PC-3 (cell line): ENCODE measurements at regions not wholly inside any gene's neighbourhood (a gene's known extent, or its start where the extent isn't known, plus 50 kb on each side); places are given as distances from the start of the nearest gene placed in this dataset.

Experiments
- ATAC-seq: fragments of 200-7000 bp; cut with Tn5 transposase; 2 replicates; pipeline ENCODE4 v1.9.1; 2020; ENCODE audit warnings: mild to moderate bottlenecking, moderate library complexity
- BruUV-seq: library from RNA; stranded (reverse); fragments of 400-500 nt; replicated peaks from 2 replicates; lab custom pipeline; 2021; lab: Mats Ljungman, UMichigan
- CTCF ChIA-PET: fragments of 300-600 bp; sonication (Branson Sonifier 250); formaldehyde crosslinking; loops from one replicate; lab custom pipeline; 2022; ENCODE audit warnings: antibody characterized with exemption; lab: Charles Lee
- POLR2A ChIA-PET: fragments of 300-600 bp; sonication (Branson Sonifier 250); formaldehyde crosslinking; loops from one replicate; lab custom pipeline; 2022; ENCODE audit warnings: antibody characterized with exemption; ENCODE audit not compliant: unreplicated experiment; lab: Charles Lee
- DNase-seq: peaks from one replicate; pipeline ENCODE4 v3.0.0-alpha.2; 2015
- H2AFZ ChIP-seq: fragments of 300-600 bp; sonication (generic); 2 replicates; pipeline ENCODE4 v1.6.0; 2016; ENCODE audit warnings: antibody characterized with exemption, low read length
- H3F3A ChIP-seq: fragments of 300-600 bp; sonication (generic); one replicate; pipeline ENCODE4 v1.6.0; 2017; ENCODE audit warnings: antibody characterized with exemption, low read length, control low read depth, mild to moderate bottlenecking; ENCODE audit not compliant: unreplicated experiment
- H3K27ac ChIP-seq: fragments of 300-600 bp; sonication (generic); 2 replicates; pipeline ENCODE4 v1.5.1; 2016; ENCODE audit warnings: mild to moderate bottlenecking, low read length
- H3K27me3 ChIP-seq: fragments of 300-600 bp; sonication (generic); 2 replicates; pipeline ENCODE4 v1.6.1; 2016; ENCODE audit warnings: low read length, mixed read lengths
- H3K36me3 ChIP-seq: fragments of 300-600 bp; sonication (generic); 2 replicates; pipeline ENCODE4 v1.6.1; 2016; ENCODE audit warnings: low read depth, mixed run types, low read length, mixed read lengths
- H3K4me1 ChIP-seq: fragments of 300-600 bp; sonication (generic); 2 replicates; pipeline ENCODE4 v1.5.1; 2016; ENCODE audit warnings: low read length; ENCODE audit not compliant: insufficient read depth
- H3K4me2 ChIP-seq: fragments of 300-600 bp; sonication (generic); 2 replicates; pipeline ENCODE4 v1.6.0; 2016; ENCODE audit warnings: low read length
- H3K4me3 ChIP-seq: fragments of 300-600 bp; sonication (generic); 2 replicates; pipeline ENCODE4 v1.5.1; 2016; ENCODE audit warnings: mild to moderate bottlenecking, low read length, mixed read lengths
- H3K79me2 ChIP-seq: fragments of 300-600 bp; sonication (generic); 2 replicates; pipeline ENCODE4 v1.6.1; 2017; ENCODE audit warnings: low read length, mixed read lengths
- H3K9ac ChIP-seq: fragments of 300-600 bp; sonication (generic); 2 replicates; pipeline ENCODE4 v1.6.0; 2016; ENCODE audit warnings: mild to moderate bottlenecking, low read length
- H3K9me2 ChIP-seq: fragments of 300-600 bp; sonication (generic); replicated peaks from 2 replicates; pipeline ENCODE4 v1.6.1; 2016; ENCODE audit warnings: mixed run types, low read length, mixed read lengths
- H3K9me3 ChIP-seq: fragments of 300-600 bp; sonication (generic); 2 replicates; pipeline ENCODE4 v1.6.1; 2016; ENCODE audit warnings: low read length, mixed read lengths
- H4K20me1 ChIP-seq: fragments of 300-600 bp; sonication (generic); 2 replicates; pipeline ENCODE4 v1.6.1; 2016; ENCODE audit warnings: low read length, mixed read lengths
- CTCF ChIP-seq: fragments of 300-600 bp; sonication (generic); conservative IDR thresholded peaks from 2 replicates; pipeline ENCODE4 v1.5.1; 2017; ENCODE audit warnings: antibody characterized with exemption, low read depth, mild to moderate bottlenecking, low read length
- EZH2 ChIP-seq: fragments of 300-600 bp; sonication (generic); IDR thresholded peaks from one replicate; pipeline ENCODE4 v1.6.1; 2017; ENCODE audit warnings: antibody characterized with exemption, mild to moderate bottlenecking, low read length; ENCODE audit not compliant: unreplicated experiment
- EZH2phosphoT487 ChIP-seq: fragments of 300-600 bp; sonication (generic); IDR thresholded peaks from 2 replicates; pipeline ENCODE4 v1.6.1; 2018; ENCODE audit warnings: mild to moderate bottlenecking, antibody characterized with exemption, low read length, borderline replicate concordance
- intact Hi-C: fragments of 100-400 bp; cut with micrococcal nuclease; formaldehyde crosslinking; loops from 2 replicates; pipeline ENCODE4 v1.9.0; 2023

- Histone ChIP-seq H3K9me2 (no peaks in the 10 kb centered on the region), H3K27me3 (peaks cover under 1% of the 10 kb centered on the region), H3F3A (no peaks in the 10 kb centered on the region), H2AFZ (no peak overlapping the region), H3K79me2 (no peaks in the 10 kb centered on the region), H3K4me1 (no peaks in the 10 kb centered on the region), H4K20me1 (no peaks in the 10 kb centered on the region), H3K36me3 (no peaks in the 10 kb centered on the region), H3K4me3 (no peak overlapping the region), H3K9me3 (no peaks in the 10 kb centered on the region), H3K9ac (no peak overlapping the region), H3K27ac (no peak overlapping the region), H3K4me2 (no peak overlapping the region)
- ATAC-seq (no peak), DNase-seq (no peak)
- ChIA-PET POLR2A (no interaction called here), CTCF (no interaction called here)
- no peak for TF ChIP-seq EZH2
- no peak for TF ChIP-seq CTCF
- TF ChIP-seq EZH2phosphoT487: no peak
- intact Hi-C loops: no loop called here
- no TSS peak for BruUV-seq
Measured at GRCh38 chr1:175814885-175815284, 71.5 kb upstream of the TNR start.

GRCh38 chr1:175812936-175813335, 69.5 kb upstream of the TNR start:
- no peak overlapping the region for H3K27ac ChIP-seq
- no peak for DNase-seq
- intact Hi-C loops: no loop called here
- CTCF ChIA-PET: no interaction called here
- peaks cover 13% of the 10 kb centered on the region for H3K27me3 ChIP-seq
- no TSS peak for BruUV-seq
- TF ChIP-seq CTCF: no peak
- H3K36me3 ChIP-seq: no peaks in the 10 kb centered on the region
- H3F3A ChIP-seq: no peaks in the 10 kb centered on the region
- H3K4me2 ChIP-seq: no peak overlapping the region
- H4K20me1 ChIP-seq: no peaks in the 10 kb centered on the region
- POLR2A ChIA-PET: no interaction called here
- H3K79me2 ChIP-seq: no peaks in the 10 kb centered on the region
- H3K4me1 ChIP-seq: no peaks in the 10 kb centered on the region
- no peak overlapping the region for H3K4me3 ChIP-seq
- no peak for ATAC-seq
- H3K9me2 ChIP-seq: no peaks in the 10 kb centered on the region
- no peak overlapping the region for H3K9ac ChIP-seq
- no peak overlapping the region for H2AFZ ChIP-seq
- H3K9me3 ChIP-seq: no peaks in the 10 kb centered on the region

GRCh38 chr1:175810305-175810704, 66.9 kb upstream of the TNR start:
- H3K36me3 ChIP-seq: no peaks in the 10 kb centered on the region
- H3K27me3 ChIP-seq: peaks cover 27% of the 10 kb centered on the region; the same call in 1 of the 2 replicates
- ChIA-PET CTCF (no interaction called here), POLR2A (no interaction called here)
- no peak overlapping the region for H3K27ac ChIP-seq
- H3K9me3 ChIP-seq: no peaks in the 10 kb centered on the region
- H4K20me1 ChIP-seq: no peaks in the 10 kb centered on the region
- H3K9me2 ChIP-seq: no peaks in the 10 kb centered on the region
- no peak overlapping the region for H3K9ac ChIP-seq
- no peak overlapping the region for H3K4me3 ChIP-seq
- H2AFZ ChIP-seq: no peak overlapping the region
- no peaks in the 10 kb centered on the region for H3K4me1 ChIP-seq
- DNase-seq (no peak), ATAC-seq (no peak)
- intact Hi-C loops: no loop called here
- no TSS peak for BruUV-seq
- no peak for TF ChIP-seq EZH2
- TF ChIP-seq CTCF: no peak
- TF ChIP-seq EZH2phosphoT487: no peak
- no peaks in the 10 kb centered on the region for H3F3A ChIP-seq
- H3K79me2 ChIP-seq: no peaks in the 10 kb centered on the region
- H3K4me2 ChIP-seq: no peak overlapping the region
